ENCODE measurements at regions not wholly inside any gene's neighbourhood (a gene's known extent, or its start where the extent isn't known, plus 50 kb on each side); places are given as distances from the start of the nearest gene placed in this dataset.

GRCh38 chr3:177802151-177802900 is 605.0 kb upstream of the TBL1XR1 start:
- TF ChIP-seq CTCF (IDR thresholded peaks at IDR 0.05): no peak
- no peak for TF ChIP-seq POLR2A (IDR thresholded peaks at IDR 0.05)
- TF ChIP-seq EP300 (IDR thresholded peaks at IDR 0.05): no peak
